GM21529 (cell line): ENCODE measurements at regions not wholly inside any gene's neighbourhood (a gene's known extent, or its start where the extent isn't known, plus 50 kb on each side); places are given as distances from the start of the nearest gene placed in this dataset.
"Not testable (repeated sequence)": the region's sequence is repeated elsewhere in the genome, so short reads cannot be mapped to it uniquely, and the experiment has no call there.

Experiments used
- ATAC-seq: cut with Tn5 transposase; IDR thresholded peaks from one replicate; pipeline ENCODE4 v1.9.1; 2021; ENCODE audit not compliant: unreplicated experiment

DNA sequence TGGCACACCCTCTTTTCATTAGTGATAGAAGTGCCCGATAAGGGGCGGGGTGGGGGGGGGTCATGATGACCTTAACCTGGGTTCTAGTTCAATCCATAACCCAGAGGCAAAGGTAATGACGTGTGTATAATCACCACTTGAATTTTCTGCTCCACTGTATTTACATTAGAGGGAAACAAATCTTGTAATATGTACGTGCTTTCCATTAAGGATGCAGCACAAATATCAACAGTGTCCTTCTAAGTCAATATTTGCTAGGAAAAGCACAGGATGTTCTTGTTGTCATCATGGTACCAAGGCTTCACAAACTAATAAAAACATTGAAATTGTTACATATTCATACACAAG is 121.2 kb upstream of the SLC38A2 start:
- ATAC-seq: no peak

DNA sequence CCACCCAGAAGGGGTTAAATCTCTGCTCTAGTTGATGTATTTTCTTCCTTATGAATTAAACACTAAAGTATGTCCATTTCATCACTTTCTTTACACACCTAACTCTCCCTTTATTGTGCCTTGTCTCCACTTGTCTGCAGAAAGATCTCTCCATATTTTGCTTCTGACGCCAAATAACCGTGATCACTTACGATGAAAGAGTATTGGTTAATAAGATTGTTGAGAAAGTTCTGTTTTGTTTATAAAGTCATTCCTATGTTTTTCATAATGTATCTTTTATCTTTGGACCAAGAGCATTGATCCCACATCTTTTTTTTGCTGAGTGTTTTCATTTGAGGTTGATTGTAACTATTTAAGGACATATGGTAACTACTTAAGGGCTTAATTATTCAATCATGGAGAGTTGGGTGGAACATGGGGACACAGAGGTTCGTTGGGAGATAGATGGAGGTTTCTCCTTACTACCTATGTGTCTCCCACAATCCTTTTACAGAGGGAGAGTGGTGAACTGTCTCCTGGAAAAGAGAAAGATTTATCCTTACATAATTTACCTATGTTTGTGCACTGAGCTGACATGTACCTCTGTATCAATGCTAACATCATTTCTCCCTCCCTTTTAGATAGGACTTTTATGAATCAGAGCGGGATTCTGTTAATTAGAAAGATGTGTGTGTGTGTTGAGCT is 120.7 kb upstream of the SLC38A2 start:
- no peak for ATAC-seq

DNA sequence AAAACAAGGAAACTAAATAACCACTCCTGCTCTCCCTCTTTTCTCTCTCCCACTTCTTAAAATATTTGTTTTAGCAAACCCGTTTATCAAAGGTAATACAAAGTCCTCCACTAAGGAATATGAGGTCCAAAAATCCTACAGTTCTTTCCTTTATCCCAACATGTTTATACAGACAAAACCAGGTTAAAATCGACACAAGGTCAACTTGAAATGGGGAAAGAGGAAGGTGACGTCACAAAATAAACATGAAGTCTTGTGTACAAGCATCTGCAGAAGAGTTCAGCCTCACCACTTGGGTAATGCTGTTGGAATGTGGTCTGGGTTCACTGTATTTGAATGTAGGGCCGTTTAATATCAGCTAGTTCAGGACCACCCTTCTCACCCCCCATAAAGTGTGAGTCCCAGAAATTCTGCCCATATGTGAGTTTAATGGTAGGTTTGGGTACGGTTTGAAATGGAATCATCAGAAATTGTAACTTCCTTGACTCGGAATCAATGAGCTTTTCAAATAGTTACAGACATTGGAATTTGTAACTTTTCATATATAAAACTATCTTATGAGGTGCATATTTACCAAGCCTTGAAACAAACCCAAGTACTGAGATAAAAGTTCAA is 120.0 kb upstream of the SLC38A2 start:
- ATAC-seq: no peak

DNA sequence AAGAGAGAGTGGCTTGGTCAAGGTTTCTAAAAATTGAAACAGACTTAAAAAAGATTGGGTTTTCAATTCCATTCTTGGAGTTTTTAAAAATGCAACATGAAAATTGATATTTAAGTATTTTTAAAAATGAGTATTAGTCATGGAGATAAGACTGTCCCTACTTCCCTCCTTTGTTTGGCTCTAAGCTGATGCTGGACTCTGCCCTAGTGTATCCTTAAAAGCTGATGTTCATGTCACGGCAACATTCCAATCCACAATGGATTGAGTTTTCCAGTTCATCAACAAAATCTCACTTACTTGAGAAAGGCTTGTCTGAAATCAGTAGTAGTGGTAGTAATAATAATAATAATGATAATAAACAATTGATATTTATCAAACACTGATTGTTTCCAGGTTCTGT is 119.0 kb upstream of the SLC38A2 start:
- ATAC-seq: no peak

DNA sequence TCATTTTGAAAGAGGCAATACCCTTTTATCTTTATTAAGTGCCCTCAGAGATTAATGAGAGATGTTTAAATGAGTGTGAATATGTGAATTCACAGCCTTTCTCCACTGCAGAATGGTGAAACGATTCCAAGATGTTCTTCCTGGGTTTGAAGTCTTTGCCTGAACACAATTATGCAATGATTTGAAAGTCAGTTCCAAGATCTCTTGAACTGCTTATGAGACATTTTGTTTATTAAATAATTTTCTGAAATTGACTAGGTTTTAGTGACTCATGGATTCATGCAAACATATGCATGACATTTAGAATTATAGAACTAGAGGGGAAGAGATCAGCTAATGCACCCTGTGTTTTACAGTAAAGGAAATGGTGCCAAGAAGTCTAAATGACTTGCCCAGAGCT is 118.1 kb upstream of the SLC38A2 start:
- ATAC-seq: no peak

DNA sequence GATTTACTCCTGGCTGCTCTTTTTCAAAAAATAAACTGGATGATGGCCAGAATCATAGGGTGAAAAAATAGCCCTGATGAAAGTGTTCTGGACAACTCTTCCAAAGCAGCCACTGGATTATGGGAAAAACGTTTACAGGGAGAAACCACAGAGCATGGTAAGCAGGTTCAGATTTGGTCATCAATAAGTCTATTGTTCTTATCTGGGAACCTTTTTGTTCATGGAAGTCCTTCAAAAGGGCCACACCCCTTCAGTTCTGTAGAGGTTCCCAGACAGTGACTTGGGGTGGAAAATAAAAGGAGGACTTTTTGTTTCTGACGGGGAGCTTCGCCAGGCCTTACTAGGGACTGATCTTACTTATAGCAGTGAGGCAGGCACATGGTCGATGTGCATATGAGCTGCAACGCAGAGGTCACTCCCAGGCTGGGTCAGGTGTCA is 117.4 kb upstream of the SLC38A2 start:
- ATAC-seq: no peak

DNA sequence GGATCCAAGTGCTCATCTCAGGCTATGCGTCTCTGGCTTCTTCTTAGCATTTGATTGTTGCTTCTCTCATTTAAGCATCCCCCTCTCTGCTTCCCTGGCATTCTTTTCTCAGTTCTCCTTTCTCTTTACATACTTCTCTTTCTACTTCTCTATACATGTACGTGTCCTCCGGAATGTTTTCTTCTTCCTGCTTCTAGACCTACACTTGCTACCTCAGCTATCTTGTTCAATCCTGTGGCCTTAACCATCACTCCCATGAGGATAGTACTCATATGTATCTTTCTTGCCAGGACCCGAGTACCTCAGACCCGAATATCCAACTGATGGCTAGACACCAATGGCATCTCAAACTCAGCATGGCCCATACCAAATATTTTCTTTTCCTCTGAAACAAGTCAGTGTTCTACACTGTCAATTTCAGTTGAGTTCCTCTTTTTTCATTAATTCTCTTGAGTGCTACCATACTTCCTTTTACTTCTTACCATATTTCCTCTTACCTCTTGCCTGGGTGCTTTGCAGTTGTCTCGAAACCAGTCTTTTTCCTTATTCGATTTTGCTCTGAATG is 115.1 kb upstream of the SLC38A2 start:
- ATAC-seq: no peak

DNA sequence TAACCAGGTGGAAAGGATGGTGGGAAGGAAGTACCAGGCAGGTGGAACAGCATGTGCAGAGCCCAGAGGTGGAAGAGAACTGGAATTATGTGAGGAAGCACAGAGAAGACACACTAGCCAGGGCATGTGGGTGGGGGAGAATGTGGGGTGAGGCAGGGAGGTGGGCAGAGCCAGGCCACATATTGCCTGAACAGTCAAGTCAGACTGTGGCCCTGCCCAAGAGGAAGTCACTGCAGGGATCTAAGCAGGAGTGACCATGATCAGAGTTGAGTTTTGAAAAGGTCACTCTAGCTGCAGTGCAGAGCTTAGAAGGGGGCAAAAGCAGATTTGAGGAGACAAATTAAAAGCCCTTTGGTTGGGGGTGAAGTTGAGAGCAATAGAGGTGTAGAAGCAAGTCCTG is 114.0 kb upstream of the SLC38A2 start:
- ATAC-seq: no peak

DNA sequence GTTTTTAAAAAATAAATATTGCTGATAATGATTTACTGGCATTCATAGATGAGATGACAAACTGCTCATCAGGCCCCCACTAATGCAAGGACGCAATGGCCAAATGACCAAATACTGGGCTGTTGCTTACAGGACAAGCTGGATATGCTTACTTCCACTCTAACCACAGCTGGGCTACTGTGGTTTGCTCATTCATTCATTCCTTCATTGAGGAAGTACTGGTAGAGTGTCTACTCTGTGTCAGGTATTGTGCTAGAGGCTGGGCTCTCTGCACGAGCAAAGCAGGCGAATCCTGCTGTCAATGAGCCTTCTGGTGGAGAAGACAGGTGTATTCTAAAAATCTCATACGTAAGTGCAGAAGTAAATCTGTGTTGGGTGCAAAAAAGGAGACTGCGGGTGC is 113.3 kb upstream of the SLC38A2 start:
- no peak for ATAC-seq

DNA sequence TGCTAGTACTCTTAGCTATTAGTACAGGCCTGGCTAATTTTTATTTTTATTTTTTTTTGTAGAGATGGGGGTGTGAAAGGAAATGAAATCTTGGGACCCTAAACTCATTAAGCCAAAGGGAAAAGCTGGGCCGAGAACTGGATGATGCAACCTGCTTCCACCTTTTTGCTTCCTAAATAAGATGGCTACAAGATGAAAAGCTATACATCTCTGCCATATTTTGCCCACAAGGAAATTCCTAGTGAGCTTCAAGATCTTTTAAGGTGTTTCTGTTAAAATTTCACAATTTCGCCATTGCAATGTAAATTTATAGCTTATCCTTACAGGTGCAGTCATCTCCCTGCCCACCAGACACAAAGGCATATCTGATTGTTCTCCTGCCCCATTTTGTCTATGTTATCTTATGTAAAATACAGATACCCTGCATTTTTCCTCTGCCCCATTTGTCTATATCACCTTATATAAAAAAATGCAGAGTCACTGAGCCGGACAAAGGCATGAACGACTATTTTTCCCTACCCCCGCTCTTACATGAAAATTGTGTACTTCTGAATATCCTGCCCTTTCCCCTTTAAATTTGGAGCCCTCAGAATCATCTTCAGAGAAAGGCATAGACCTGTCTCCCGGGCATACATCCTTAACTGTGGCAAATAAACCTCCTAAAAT is 112.0 kb upstream of the SLC38A2 start:
- ATAC-seq: no peak

DNA sequence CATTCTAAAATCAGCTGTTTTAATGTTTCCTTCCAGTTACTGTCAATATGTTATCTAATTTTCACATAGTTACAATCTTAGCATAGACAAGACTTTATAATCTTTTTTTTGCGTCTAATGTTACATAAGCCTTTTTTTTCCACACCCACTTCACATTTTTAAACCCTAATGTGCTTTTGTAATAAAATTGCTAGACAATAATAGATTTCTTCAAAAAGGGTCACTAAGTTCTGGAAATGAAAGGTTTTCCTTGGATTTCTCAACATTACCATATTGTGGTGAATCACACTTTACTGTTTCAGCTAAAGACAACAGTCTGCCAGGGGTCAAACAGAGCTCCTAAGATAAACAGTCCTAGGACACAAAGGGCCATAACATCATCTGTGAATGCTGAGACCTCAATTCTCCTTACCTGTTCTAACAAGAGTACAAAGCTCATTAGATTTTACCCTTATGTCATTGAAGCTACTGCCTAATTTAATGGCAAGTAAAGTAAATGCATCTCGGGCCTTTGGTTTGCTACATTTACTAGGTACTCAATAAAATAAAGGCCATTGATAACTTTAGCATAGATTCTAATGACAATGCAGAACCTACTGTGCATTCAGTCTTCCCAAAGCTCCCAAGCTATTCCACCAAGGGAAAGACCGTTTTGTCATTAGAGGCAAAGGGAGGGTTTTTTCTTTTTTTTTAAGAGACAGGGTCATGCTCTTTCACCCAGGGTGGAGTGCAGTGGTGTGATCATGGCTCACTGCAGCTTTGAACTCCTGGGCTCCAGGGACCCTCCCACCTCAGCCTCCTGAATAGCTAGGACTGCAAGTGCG is 111.2 kb upstream of the SLC38A2 start:
- no peak for ATAC-seq

DNA sequence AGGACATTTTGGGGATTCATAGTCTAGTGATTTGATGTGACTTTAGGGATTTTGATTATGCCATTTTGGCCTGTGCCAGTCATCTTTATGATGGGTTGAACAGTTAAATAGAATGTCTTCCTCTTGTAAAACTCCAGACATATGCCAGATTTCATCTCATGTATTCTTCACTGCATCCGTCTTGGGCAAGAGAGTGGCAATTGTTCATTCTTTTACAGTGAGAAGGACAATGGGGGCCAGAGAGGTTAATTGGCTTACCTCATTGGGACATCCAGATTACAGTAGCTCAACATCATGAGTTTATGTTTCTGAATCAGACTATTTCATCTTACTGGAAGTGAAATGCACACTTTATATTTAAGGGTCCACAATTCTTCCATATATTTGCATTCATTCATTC is 108.2 kb upstream of the SLC38A2 start:
- ATAC-seq: no peak

DNA sequence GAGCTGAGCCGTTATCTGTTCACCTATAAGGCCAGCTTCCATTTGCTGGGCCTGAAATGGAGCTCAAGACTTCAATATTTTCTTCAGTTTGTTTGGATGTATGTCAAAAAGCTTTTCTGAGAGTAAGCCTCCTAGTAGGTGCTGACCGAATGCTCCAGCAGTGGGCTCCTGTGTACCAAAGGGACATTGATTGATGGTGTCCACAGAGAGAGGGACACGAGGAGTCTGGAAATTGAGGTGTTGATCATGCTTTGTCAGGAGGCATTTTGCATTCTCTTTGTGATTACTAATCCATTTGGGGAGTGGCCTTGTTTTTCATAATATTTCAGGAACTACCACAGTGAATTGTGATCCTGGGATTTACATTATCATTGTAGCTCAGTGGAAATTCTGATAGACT is 107.7 kb upstream of the SLC38A2 start:
- no peak for ATAC-seq

DNA sequence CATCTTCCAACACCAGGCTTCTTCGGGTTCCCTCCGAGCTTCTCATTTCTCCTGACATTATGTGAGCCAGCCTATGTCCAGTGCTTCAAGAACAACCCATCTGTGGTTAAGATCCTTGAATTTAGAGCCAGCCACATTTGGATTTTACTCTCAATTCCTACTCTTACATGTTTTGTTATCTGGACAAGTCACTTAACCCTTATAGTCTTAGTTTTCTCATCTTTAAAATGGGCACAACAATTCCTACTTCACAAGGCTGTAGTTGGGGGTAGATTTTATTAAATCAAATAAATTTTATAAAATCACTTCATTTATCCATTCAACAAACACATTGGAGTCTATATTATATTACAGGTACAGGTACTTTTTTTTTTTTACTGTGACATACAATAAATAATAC is 105.5 kb upstream of the SLC38A2 start:
- no peak for ATAC-seq

DNA sequence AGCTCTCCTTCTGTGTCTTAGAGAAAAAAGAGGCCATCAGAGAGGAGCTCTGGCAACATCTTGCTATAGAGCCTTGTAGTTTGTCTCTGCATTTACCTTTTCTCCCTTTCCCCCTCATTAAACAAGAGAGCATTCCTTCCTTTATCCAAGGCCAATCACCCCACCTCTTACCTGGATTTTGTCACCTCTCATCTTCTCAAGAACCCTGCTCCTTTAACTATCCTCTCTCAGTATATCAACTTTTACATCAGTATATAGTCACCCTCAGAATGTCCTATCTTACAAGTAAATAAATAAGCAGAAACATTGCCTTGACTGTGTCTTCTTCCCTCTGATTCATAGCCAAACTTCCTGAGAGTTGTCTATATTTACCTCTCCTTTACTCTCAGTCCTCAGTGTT is 105.0 kb upstream of the SLC38A2 start:
- ATAC-seq: no peak

DNA sequence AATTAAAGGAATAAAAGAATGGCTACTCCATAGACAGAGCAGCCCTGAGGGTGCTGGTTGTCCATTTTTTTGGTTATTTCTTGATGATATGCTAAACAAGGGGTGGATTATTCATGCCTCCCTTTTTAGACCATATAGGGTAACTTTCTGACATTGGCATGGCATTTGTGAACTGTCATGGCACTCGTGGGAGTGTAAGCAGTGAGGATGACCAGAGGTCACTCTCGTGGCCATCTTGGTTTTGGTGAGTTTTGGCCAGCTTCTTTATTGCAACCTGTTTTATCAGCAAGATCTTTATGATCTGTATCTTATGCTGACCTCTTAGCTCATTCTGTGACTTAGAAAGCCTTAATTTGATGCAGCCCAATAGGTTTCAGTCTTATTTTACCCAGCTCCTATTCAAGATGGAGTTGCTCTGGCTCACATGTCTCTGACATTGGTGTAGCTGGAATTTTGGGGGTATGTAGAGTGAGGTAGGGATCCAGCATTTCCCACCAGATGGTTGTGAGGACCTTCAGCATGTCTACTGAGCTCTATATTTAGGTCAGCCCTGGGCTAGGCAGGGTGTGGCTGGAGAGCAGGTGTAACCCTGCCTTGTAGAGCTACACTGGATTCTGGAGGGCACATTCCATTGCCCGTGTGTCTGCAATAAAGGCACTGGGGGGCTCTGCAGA is 103.5 kb upstream of the SLC38A2 start:
- ATAC-seq: no peak

DNA sequence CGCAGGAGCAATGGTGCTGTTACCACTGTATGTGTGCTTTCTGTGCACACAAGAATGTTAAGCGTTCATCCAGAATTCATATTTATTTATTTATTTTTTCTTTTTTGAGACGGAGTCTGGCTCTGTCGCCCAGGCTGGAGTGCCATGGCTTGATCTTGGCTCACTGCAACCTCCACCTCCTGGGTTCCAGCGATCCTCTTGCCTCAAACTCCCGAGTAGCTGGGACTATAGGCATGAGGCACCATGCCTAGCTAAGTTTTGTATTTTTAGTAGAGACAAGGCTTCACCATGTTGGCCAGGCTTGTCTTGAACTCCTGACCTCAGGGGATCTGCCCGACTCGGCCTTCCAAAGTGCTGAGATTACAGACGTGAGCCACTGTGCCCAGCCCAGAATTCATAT is 101.8 kb upstream of the SLC38A2 start:
- not testable (repeated sequence) for ATAC-seq

DNA sequence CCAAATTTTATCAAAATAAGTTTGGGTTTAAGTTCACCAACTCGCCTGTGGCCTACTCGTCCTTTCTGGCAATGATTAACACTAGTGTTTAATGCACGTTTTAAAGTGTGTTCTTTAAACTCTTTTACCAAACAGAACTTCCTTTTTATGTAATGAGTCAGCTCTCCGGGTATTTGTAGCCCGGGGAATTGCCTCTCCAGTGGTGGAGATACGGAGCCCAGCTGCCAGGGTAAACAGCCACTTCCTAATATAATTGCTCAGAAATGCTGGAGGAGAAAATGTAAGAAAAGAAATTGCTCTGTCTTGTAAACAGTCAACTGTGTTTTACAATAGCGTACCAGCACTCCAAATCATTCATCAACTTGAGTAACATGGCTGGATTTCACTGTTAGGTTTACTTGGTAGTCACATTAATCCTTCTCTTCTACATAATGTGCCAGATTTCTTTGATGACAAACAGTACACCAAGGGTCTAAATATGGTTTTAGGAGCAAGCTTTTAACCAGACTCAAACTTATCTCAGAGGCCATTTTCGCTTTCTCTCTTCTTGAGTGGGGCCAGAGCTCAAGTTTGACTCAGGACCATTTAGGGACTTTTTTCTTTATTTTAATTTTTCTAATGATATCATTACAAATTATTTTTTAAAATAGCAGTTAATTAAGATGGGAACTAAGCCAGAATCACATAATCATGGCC is 101.2 kb upstream of the SLC38A2 start:
- ATAC-seq: peak; percentile 79

DNA sequence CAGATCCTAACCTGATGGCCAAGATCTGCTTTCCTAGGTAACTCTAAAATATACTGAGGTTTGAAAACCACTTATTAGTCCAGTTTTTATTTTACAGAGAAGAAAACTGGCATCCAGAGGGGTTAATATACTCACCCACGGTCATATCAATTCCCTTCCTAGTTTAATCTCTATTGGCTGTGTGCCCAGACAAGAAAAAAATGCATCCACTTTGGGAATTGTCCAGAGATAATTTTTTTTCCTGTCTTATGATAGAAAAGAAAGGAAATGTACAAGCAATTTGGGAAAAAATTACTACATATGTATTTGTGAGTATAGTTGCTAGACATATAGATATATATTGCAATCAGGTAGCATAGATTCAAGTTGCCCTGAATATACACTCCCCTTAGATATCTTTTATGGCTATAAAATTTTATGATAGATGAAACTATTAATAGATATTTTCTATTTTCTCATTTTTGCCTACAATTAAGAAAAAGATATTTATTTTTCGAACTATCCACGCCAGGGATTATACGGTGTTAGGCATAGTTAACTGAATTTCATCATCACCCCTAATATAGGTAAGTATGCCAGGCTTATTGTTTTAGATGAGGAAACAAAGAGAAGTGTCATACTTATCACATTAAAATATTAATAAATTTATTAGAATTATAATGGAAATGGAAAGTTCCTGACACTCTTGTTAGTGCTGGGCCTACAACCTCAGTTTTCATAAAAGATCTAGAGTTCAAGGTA is 100.5 kb upstream of the SLC38A2 start:
- ATAC-seq: peak; percentile 3
